ENCODE measurements at regions not wholly inside any gene's neighbourhood (a gene's known extent, or its start where the extent isn't known, plus 50 kb on each side); places are given as distances from the start of the nearest gene placed in this dataset.

GRCh38 chr1:13892671-13893325 is 192.8 kb downstream of the PRDM2 start:
- Histone ChIP-seq H3K9me1 (replicated peaks; ENCODE audit: control insufficient read depth, extremely low read depth, insufficient read depth, low read length) (no peaks in the 10 kb centered on the region), H3K36me3 (ENCODE audit: control insufficient read depth in 2 of 2, extremely low read depth in 1 of 2, insufficient read depth in 2 of 2, low read length in 2 of 2) (no peaks in the 10 kb centered on the region), H3K9ac (replicated peaks; ENCODE audit: extremely low read depth, insufficient read depth, low read length) (no peak overlapping the region), H3K79me2 (ENCODE audit: control insufficient read depth, insufficient read depth, low read length) (no peaks in the 10 kb centered on the region), H3K4me2 (ENCODE audit: insufficient read depth, low read length) (no peak overlapping the region), H3K4me1 (ENCODE audit: control insufficient read depth, extremely low read depth, insufficient read depth, low read length) (no peaks in the 10 kb centered on the region), H3K27me3 (ENCODE audit: control insufficient read depth in 2 of 2, insufficient read depth in 2 of 2, low read length in 2 of 2) (no peaks in the 10 kb centered on the region), H3K9me3 (replicated peaks; ENCODE audit: control insufficient read depth, insufficient read depth, low read length) (no peaks in the 10 kb centered on the region), H2AFZ (ENCODE audit: low read depth, low read length) (no peak overlapping the region), H3K4me3 (replicated peaks in 1 of 3; ENCODE audit: insufficient read depth in 1 of 3, low read depth in 1 of 3, low read length in 3 of 3) (no peak overlapping the region), H3K27ac (ENCODE audit: insufficient read depth, low read depth, low read length) (no peak overlapping the region), H4K20me1 (replicated peaks; ENCODE audit: control insufficient read depth, extremely low read depth, insufficient read depth, low read length) (no peaks in the 10 kb centered on the region)
- intact Hi-C loops (cut with micrococcal nuclease) (no loop called here), dilution Hi-C loops (cut with MboI; ENCODE audit: extremely low pct_ligation_motif_present, low sequenced_read_pairs) (no loop called here)
- ChIA-PET CTCF (no interaction called here), POLR2A (no interaction called here)
- DNase-seq (ENCODE audit: low read depth, low spot score) = no peak
- no peak for FAIRE-seq
- BruUV-seq (replicated peaks) = no TSS peak
- TF ChIP-seq EZH2 (IDR thresholded peaks at IDR 0.05; ENCODE audit: borderline replicate concordance, low read depth, low read length, severe bottlenecking) = no peak

DNA sequence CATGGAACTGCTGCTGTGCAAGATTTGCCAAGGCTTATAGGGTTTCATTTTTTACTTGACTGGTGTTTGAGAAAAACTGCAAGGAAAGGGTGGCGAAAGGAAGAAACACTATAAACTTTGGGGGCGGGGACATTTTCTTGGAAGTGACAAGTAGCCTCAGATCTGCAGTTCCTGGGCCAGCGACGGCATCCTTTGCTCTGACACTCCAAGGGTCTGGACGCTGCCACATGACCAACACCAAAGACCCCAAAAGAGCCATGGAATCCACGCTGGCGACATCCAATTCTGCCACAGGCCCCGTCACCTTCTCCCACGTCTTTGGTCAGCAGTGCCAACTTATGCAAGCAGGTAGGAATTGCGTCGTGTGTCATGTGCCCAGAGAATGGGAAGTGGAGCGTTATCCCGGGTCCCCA is 193.4 kb downstream of the PRDM2 start:
- FAIRE-seq = no peak
- Histone ChIP-seq H3K79me2 (ENCODE audit: control insufficient read depth, insufficient read depth, low read length) (no peaks in the 10 kb centered on the region), H3K9me3 (replicated peaks; ENCODE audit: control insufficient read depth, insufficient read depth, low read length) (peaks cover 1% of the 10 kb centered on the region), H3K4me2 (ENCODE audit: insufficient read depth, low read length) (no peak overlapping the region), H2AFZ (ENCODE audit: low read depth, low read length) (no peak overlapping the region), H3K27ac (ENCODE audit: insufficient read depth, low read depth, low read length) (no peak overlapping the region), H3K27me3 (ENCODE audit: control insufficient read depth in 2 of 2, insufficient read depth in 2 of 2, low read length in 2 of 2) (no peaks in the 10 kb centered on the region), H3K36me3 (ENCODE audit: control insufficient read depth in 2 of 2, extremely low read depth in 1 of 2, insufficient read depth in 2 of 2, low read length in 2 of 2) (no peaks in the 10 kb centered on the region), H3K9ac (replicated peaks; ENCODE audit: extremely low read depth, insufficient read depth, low read length) (no peak overlapping the region), H3K4me1 (ENCODE audit: control insufficient read depth, extremely low read depth, insufficient read depth, low read length) (no peaks in the 10 kb centered on the region), H3K9me1 (replicated peaks; ENCODE audit: control insufficient read depth, extremely low read depth, insufficient read depth, low read length) (no peaks in the 10 kb centered on the region), H4K20me1 (replicated peaks; ENCODE audit: control insufficient read depth, extremely low read depth, insufficient read depth, low read length) (no peaks in the 10 kb centered on the region), H3K4me3 (replicated peaks in 1 of 3; ENCODE audit: insufficient read depth in 1 of 3, low read depth in 1 of 3, low read length in 3 of 3) (no peak overlapping the region)
- ChIA-PET CTCF (no interaction called here), POLR2A (no interaction called here)
- intact Hi-C loops (cut with micrococcal nuclease) (no loop called here), dilution Hi-C loops (cut with MboI; ENCODE audit: extremely low pct_ligation_motif_present, low sequenced_read_pairs) (no loop called here)
- TF ChIP-seq, protein P1, sequence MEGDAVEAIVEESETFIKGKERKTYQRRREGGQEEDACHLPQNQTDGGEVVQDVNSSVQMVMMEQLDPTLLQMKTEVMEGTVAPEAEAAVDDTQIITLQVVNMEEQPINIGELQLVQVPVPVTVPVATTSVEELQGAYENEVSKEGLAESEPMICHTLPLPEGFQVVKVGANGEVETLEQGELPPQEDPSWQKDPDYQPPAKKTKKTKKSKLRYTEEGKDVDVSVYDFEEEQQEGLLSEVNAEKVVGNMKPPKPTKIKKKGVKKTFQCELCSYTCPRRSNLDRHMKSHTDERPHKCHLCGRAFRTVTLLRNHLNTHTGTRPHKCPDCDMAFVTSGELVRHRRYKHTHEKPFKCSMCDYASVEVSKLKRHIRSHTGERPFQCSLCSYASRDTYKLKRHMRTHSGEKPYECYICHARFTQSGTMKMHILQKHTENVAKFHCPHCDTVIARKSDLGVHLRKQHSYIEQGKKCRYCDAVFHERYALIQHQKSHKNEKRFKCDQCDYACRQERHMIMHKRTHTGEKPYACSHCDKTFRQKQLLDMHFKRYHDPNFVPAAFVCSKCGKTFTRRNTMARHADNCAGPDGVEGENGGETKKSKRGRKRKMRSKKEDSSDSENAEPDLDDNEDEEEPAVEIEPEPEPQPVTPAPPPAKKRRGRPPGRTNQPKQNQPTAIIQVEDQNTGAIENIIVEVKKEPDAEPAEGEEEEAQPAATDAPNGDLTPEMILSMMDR (IDR thresholded peaks at IDR 0.05; ENCODE audit: extremely low read depth in 1 of 2, insufficient read depth in 1 of 2, low read depth in 1 of 2, low read length in 2 of 2) = no peak
- no peak for TF ChIP-seq GATA2 (IDR thresholded peaks at IDR 0.05; ENCODE audit: insufficient read depth, insufficient read length, low read depth, low read length)
- TF ChIP-seq MYC (IDR thresholded peaks at IDR 0.05; ENCODE audit: low read depth, low read length) = no peak
- TF ChIP-seq POLR2A (IDR thresholded peaks at IDR 0.05; ENCODE audit: low read depth, low read length) = no peak
- TF ChIP-seq JUN (IDR thresholded peaks at IDR 0.05; ENCODE audit: borderline replicate concordance, insufficient read depth, insufficient read length, low read depth) = no peak
- TF ChIP-seq, protein P2, sequence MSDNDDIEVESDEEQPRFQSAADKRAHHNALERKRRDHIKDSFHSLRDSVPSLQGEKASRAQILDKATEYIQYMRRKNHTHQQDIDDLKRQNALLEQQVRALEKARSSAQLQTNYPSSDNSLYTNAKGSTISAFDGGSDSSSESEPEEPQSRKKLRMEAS (IDR thresholded peaks at IDR 0.05; ENCODE audit: insufficient read depth, insufficient read length) = no peak
- TF ChIP-seq FOS (IDR thresholded peaks at IDR 0.05; ENCODE audit: borderline replicate concordance, insufficient read depth, low read length) = no peak
- TF ChIP-seq EZH2 (IDR thresholded peaks at IDR 0.05; ENCODE audit: borderline replicate concordance, low read depth, low read length, severe bottlenecking) = no peak
- no peak for TF ChIP-seq POLR2AphosphoS5 (IDR thresholded peaks at IDR 0.05; ENCODE audit: insufficient read depth, low read depth, low read length)
- BruUV-seq (replicated peaks) = no TSS peak
- no peak for DNase-seq (ENCODE audit: low read depth, low spot score)
